ENCODE measurements at regions not wholly inside any gene's neighbourhood (a gene's known extent, or its start where the extent isn't known, plus 50 kb on each side); places are given as distances from the start of the nearest gene placed in this dataset.

DNA sequence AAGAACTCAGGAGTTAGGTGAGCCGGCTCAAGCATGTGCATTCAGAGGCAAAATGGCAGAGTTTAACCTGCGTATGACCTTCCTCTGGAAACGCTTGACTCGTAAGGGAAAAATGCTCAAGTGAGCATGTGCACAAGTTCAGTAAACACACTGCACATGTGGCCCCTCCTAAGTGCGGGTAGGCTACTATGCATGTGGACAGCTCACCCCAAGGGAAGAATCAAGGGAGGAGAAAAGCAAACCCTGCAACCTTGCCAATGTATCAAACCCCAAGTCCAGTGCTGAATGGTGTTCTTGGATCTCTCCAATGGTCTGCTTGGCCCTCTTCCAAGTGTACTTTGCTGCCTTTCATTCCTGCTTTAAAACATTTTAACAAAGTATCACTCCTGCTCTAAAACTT lies 407.1 kb downstream of the ADAM29 start:
- TF ChIP-seq POLR2A (IDR thresholded peaks at IDR 0.05): no peak
- TF ChIP-seq, protein P1, sequence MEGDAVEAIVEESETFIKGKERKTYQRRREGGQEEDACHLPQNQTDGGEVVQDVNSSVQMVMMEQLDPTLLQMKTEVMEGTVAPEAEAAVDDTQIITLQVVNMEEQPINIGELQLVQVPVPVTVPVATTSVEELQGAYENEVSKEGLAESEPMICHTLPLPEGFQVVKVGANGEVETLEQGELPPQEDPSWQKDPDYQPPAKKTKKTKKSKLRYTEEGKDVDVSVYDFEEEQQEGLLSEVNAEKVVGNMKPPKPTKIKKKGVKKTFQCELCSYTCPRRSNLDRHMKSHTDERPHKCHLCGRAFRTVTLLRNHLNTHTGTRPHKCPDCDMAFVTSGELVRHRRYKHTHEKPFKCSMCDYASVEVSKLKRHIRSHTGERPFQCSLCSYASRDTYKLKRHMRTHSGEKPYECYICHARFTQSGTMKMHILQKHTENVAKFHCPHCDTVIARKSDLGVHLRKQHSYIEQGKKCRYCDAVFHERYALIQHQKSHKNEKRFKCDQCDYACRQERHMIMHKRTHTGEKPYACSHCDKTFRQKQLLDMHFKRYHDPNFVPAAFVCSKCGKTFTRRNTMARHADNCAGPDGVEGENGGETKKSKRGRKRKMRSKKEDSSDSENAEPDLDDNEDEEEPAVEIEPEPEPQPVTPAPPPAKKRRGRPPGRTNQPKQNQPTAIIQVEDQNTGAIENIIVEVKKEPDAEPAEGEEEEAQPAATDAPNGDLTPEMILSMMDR (IDR thresholded peaks at IDR 0.05): no peak
- no peak for TF ChIP-seq POLR2AphosphoS5 (IDR thresholded peaks at IDR 0.05)
- TF ChIP-seq EP300 (IDR thresholded peaks at IDR 0.05): no peak

Data from upper lobe of left lung (tissue), 4 donors.